ENCODE measurements at regions not wholly inside any gene's neighbourhood (a gene's known extent, or its start where the extent isn't known, plus 50 kb on each side); places are given as distances from the start of the nearest gene placed in this dataset.

- intact Hi-C loops (cut with DNase I): no loop called here
Measured at GRCh38 chr1:88237058-88237457, 447.0 kb upstream of the PKN2 start.

GRCh38 chr1:88239205-88239604 is 444.9 kb upstream of the PKN2 start:
- no peak for FAIRE-seq
- Histone ChIP-seq H3K9ac (ENCODE audit: low read length in 3 of 3) (no peak overlapping the region), H3K4me1 (ENCODE audit: control insufficient read depth in 2 of 3, insufficient read depth in 2 of 3, low read depth in 1 of 3, low read length in 3 of 3) (no peaks in the 10 kb centered on the region)

More at GRCh38 chr1:88237058-88237457, 447.0 kb upstream of the PKN2 start:
- H3K4me1 ChIP-seq (ENCODE audit: control insufficient read depth in 2 of 3, insufficient read depth in 2 of 3, low read depth in 1 of 3, low read length in 3 of 3): no peaks in the 10 kb centered on the region
- H3K9me3 ChIP-seq (ENCODE audit: control insufficient read depth in 2 of 3, insufficient read depth in 1 of 3, low read length in 3 of 3): no peaks in the 10 kb centered on the region
- no peaks in the 10 kb centered on the region for H3K36me3 ChIP-seq (ENCODE audit: control insufficient read depth in 2 of 3, insufficient read depth in 3 of 3, low read length in 3 of 3)
- H3K27me3 ChIP-seq (ENCODE audit: control insufficient read depth, insufficient read depth, low read length): no peaks in the 10 kb centered on the region
- no peak overlapping the region for H3K4me3 ChIP-seq (ENCODE audit: low read length in 3 of 3)
- no peak overlapping the region for H3K9ac ChIP-seq (ENCODE audit: low read length in 3 of 3)
- no peak overlapping the region for H3K27ac ChIP-seq (ENCODE audit: low read depth in 2 of 2, low read length in 2 of 2)
- TF ChIP-seq CTCF (IDR thresholded peaks at IDR 0.05; ENCODE audit: borderline replicate concordance, extremely low read depth, insufficient read depth): no peak
- DNase-seq (peak in 1 of 5 donors; percentile 33), FAIRE-seq (no peak)

GRCh38 chr1:88247666-88248065 is 436.4 kb upstream of the PKN2 start:
- intact Hi-C loops (cut with DNase I): no loop called here
- no peak for TF ChIP-seq CTCF (IDR thresholded peaks at IDR 0.05; ENCODE audit: borderline replicate concordance, extremely low read depth, insufficient read depth)
- Histone ChIP-seq H3K36me3 (ENCODE audit: control insufficient read depth in 2 of 3, insufficient read depth in 3 of 3, low read length in 3 of 3) (no peaks in the 10 kb centered on the region), H3K27ac (ENCODE audit: low read depth in 2 of 2, low read length in 2 of 2) (no peak overlapping the region), H3K4me3 (ENCODE audit: low read length in 3 of 3) (no peak overlapping the region), H3K27me3 (ENCODE audit: control insufficient read depth, insufficient read depth, low read length) (no peaks in the 10 kb centered on the region), H3K4me1 (ENCODE audit: control insufficient read depth in 2 of 3, insufficient read depth in 2 of 3, low read depth in 1 of 3, low read length in 3 of 3) (no peaks in the 10 kb centered on the region), H3K9ac (ENCODE audit: low read length in 3 of 3) (no peak overlapping the region), H3K9me3 (ENCODE audit: control insufficient read depth in 2 of 3, insufficient read depth in 1 of 3, low read length in 3 of 3) (peaks cover 0 to 3% (median 0%) of the 10 kb centered on the region in 3 donors)
- FAIRE-seq: no peak
- DNase-seq: no peak

More at GRCh38 chr1:88239205-88239604, 444.9 kb upstream of the PKN2 start:
- intact Hi-C loops (cut with DNase I): no loop called here
- Histone ChIP-seq H3K27me3 (ENCODE audit: control insufficient read depth, insufficient read depth, low read length) (no peaks in the 10 kb centered on the region), H3K4me3 (ENCODE audit: low read length in 3 of 3) (no peak overlapping the region), H3K36me3 (ENCODE audit: control insufficient read depth in 2 of 3, insufficient read depth in 3 of 3, low read length in 3 of 3) (no peaks in the 10 kb centered on the region), H3K27ac (ENCODE audit: low read depth in 2 of 2, low read length in 2 of 2) (no peak overlapping the region), H3K9me3 (ENCODE audit: control insufficient read depth in 2 of 3, insufficient read depth in 1 of 3, low read length in 3 of 3) (no peaks in the 10 kb centered on the region)
- DNase-seq: peak in 1 of 5 donors; percentile 10
- no peak for TF ChIP-seq CTCF (IDR thresholded peaks at IDR 0.05; ENCODE audit: borderline replicate concordance, extremely low read depth, insufficient read depth)

GRCh38 chr1:88250915-88251314 is 433.2 kb upstream of the PKN2 start:
- no peak for TF ChIP-seq CTCF (IDR thresholded peaks at IDR 0.05; ENCODE audit: borderline replicate concordance, extremely low read depth, insufficient read depth)
- no peak overlapping the region for H3K9ac ChIP-seq (ENCODE audit: low read length in 3 of 3)
- no peaks in the 10 kb centered on the region for H3K4me1 ChIP-seq (ENCODE audit: control insufficient read depth in 2 of 3, insufficient read depth in 2 of 3, low read depth in 1 of 3, low read length in 3 of 3)
- H3K27me3 ChIP-seq (ENCODE audit: control insufficient read depth, insufficient read depth, low read length): no peaks in the 10 kb centered on the region
- DNase-seq: no peak
- no peak for FAIRE-seq
- intact Hi-C loops (cut with DNase I): no loop called here
- no peaks in the 10 kb centered on the region for H3K36me3 ChIP-seq (ENCODE audit: control insufficient read depth in 2 of 3, insufficient read depth in 3 of 3, low read length in 3 of 3)
- H3K27ac ChIP-seq (ENCODE audit: low read depth in 2 of 2, low read length in 2 of 2): no peak overlapping the region
- H3K4me3 ChIP-seq (ENCODE audit: low read length in 3 of 3): no peak overlapping the region
- H3K9me3 ChIP-seq (ENCODE audit: control insufficient read depth in 2 of 3, insufficient read depth in 1 of 3, low read length in 3 of 3): no peaks in the 10 kb centered on the region
